Right lobe of liver (tissue), 4 donors: ENCODE measurements at regions not wholly inside any gene's neighbourhood (a gene's known extent, or its start where the extent isn't known, plus 50 kb on each side); places are given as distances from the start of the nearest gene placed in this dataset.
"Not testable (repeated sequence)": the region's sequence is repeated elsewhere in the genome, so short reads cannot be mapped to it uniquely, and the experiment has no call there.

ENCODE experiments used
- POLR2A ChIP-seq: fragments of 450-650 bp; IDR thresholded peaks from one replicate; pipeline ENCODE4 v1.6.1; 2017; ENCODE audit warnings: antibody characterized with exemption, mild to moderate bottlenecking
- TF ChIP-seq, protein P1 (sequence below), 4 donors: fragments of 200-600 bp in 3 of 4; fragments of 450-650 bp in 1 of 4; IDR thresholded peaks; one replicate each; pipeline versions ENCODE4 v1.5.1 to v1.8.0; 2016 to 2022; ENCODE audit warnings: antibody characterized with exemption in 4 of 4, mild to moderate bottlenecking in 2 of 4
- donor health status: DM: no; HTN: no; CAD: no.
- donor health status: DM: no; HTN: no; CAD: no.
- donor health status: DM: no; HTN: yes; CAD: no.

DNA sequence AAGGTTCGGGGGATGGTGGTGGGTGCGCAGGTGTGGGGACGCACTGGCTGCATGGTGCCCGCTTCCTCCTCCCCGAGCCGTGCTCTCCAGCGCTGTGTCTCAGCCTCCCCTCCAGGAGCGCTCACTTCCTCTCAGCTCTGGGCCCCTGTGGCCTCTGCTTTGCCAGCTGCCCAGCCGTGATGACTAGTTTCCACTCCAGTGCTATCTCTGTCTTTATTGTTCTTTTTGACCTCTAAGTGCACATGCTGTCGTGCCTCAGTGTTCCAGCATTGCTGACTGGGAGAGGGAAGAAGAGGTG is 71.0 kb downstream of the NPIPB11 start:
- TF ChIP-seq, protein P1, sequence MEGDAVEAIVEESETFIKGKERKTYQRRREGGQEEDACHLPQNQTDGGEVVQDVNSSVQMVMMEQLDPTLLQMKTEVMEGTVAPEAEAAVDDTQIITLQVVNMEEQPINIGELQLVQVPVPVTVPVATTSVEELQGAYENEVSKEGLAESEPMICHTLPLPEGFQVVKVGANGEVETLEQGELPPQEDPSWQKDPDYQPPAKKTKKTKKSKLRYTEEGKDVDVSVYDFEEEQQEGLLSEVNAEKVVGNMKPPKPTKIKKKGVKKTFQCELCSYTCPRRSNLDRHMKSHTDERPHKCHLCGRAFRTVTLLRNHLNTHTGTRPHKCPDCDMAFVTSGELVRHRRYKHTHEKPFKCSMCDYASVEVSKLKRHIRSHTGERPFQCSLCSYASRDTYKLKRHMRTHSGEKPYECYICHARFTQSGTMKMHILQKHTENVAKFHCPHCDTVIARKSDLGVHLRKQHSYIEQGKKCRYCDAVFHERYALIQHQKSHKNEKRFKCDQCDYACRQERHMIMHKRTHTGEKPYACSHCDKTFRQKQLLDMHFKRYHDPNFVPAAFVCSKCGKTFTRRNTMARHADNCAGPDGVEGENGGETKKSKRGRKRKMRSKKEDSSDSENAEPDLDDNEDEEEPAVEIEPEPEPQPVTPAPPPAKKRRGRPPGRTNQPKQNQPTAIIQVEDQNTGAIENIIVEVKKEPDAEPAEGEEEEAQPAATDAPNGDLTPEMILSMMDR (IDR thresholded peaks at IDR 0.05): not testable (repeated sequence)
- not testable (repeated sequence) for TF ChIP-seq POLR2A
